Cardiac muscle cell (in vitro differentiated cells and primary cell): ENCODE measurements at regions not wholly inside any gene's neighbourhood (a gene's known extent, or its start where the extent isn't known, plus 50 kb on each side); places are given as distances from the start of the nearest gene placed in this dataset.

Experiments used
- DNase-seq, 2 donors: peaks; one replicate each; pipeline versions ENCODE4 v3.0.0 to v3.0.0-alpha.2; 2010 to 2017; ENCODE audit warnings: low read depth in 1 of 2, low spot score in 1 of 2
- H3K27ac ChIP-seq: fragments of 200-600 bp; sonication (generic); 2 replicates; pipeline ENCODE4 v1.5.1; 2016
- H3K27me3 ChIP-seq: fragments of 200-600 bp; sonication (generic); 2 replicates; pipeline ENCODE4 v1.6.0; 2016; ENCODE audit warnings: control low read depth
- H3K36me3 ChIP-seq: fragments of 200-600 bp; sonication (generic); 2 replicates; pipeline ENCODE4 v1.5.1; 2016; ENCODE audit warnings: control low read depth
- H3K4me1 ChIP-seq: fragments of 200-600 bp; sonication (generic); 2 replicates; pipeline ENCODE4 v1.8.1; 2017; ENCODE audit warnings: low read depth, mild to moderate bottlenecking, mixed run types
- H3K4me3 ChIP-seq: fragments of 200-600 bp; sonication (generic); 2 replicates; pipeline ENCODE4 v1.5.1; 2016; ENCODE audit warnings: mild to moderate bottlenecking
- H3K9me3 ChIP-seq: fragments of 200-600 bp; sonication (generic); 2 replicates; pipeline ENCODE4 v1.5.1; 2017; ENCODE audit warnings: low read depth, mild to moderate bottlenecking, control low read depth
- CTCF ChIP-seq: IDR thresholded peaks from 2 replicates; pipeline ENCODE4 v1.5.1; 2012; ENCODE audit warnings: low read depth, mild to moderate bottlenecking, low read length

DNA sequence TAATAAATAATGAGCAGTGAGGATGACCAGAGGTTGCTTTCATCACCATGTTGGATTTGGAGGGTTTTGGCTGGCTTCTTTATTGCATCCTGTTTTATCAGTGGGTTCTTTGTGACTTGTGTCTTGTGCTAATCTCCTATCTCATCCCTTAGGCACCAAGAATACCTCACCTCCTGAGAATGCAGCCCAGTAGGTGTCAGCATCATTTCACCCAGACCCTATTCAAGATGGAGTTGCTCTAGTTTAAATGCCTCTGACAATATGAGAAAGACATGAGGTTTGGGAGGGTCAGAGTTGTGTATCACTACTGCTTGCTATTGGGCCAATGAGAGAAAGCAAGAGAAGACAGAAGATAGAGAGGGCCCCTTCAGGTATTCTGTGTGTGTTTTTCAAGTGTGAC is 592.2 kb downstream of the ETNK1 start:
- no peak for DNase-seq
- Histone ChIP-seq H3K4me1 (no peaks in the 10 kb centered on the region), H3K27ac (no peak overlapping the region), H3K4me3 (no peak overlapping the region), H3K9me3 (no peaks in the 10 kb centered on the region), H3K36me3 (no peaks in the 10 kb centered on the region), H3K27me3 (no peaks in the 10 kb centered on the region)
- no peak for TF ChIP-seq CTCF

- H3K9me3 ChIP-seq = no peaks in the 10 kb centered on the region
- peaks cover 3% of the 10 kb centered on the region for H3K4me1 ChIP-seq
- H3K27me3 ChIP-seq = no peaks in the 10 kb centered on the region
- no peaks in the 10 kb centered on the region for H3K36me3 ChIP-seq
- DNase-seq = no peak
- H3K27ac ChIP-seq = no peak overlapping the region
- H3K4me3 ChIP-seq = no peak overlapping the region
- TF ChIP-seq CTCF = no peak
Observed at GRCh38 chr12:23217667-23218066, 592.7 kb downstream of the ETNK1 start.

GRCh38 chr12:23221066-23221465 is 596.1 kb downstream of the ETNK1 start:
- Histone ChIP-seq H3K27ac (no peak overlapping the region), H3K4me1 (peaks cover 9% of the 10 kb centered on the region), H3K4me3 (no peak overlapping the region), H3K9me3 (no peaks in the 10 kb centered on the region), H3K27me3 (no peaks in the 10 kb centered on the region), H3K36me3 (no peaks in the 10 kb centered on the region)
- no peak for TF ChIP-seq CTCF
- DNase-seq = no peak

DNA sequence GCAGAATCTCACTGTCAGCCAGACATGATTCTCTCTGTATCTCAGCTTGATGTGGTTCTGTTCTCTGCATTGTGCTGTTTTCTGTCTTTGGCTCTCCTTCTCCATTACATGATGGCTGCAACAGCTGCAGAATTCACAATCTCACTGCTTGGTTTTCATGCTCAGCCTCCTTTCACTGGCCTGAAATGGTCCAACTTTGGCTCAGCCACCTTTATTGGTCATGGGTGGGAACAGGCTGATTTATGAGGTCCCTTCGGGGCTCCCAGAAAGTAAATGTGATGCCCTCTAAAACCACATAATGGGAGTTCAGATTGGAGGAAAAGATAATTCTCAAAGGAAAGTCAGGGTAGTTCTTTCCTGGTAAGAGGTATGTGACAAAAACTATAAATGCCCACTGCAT is 597.0 kb downstream of the ETNK1 start:
- Histone ChIP-seq H3K9me3 (no peaks in the 10 kb centered on the region), H3K36me3 (no peaks in the 10 kb centered on the region)

GRCh38 chr12:23222801-23223200 is 597.8 kb downstream of the ETNK1 start:
- Histone ChIP-seq H3K27me3 (no peaks in the 10 kb centered on the region), H3K4me1 (peaks cover 9% of the 10 kb centered on the region), H3K4me3 (no peak overlapping the region), H3K36me3 (no peaks in the 10 kb centered on the region), H3K9me3 (no peaks in the 10 kb centered on the region), H3K27ac (no peak overlapping the region)
- no peak for TF ChIP-seq CTCF
- no peak for DNase-seq

More for the DNA sequence above, 597.0 kb downstream of the ETNK1 start:
- Histone ChIP-seq H3K4me1 (peaks cover 9% of the 10 kb centered on the region), H3K4me3 (no peak overlapping the region), H3K27ac (no peak overlapping the region), H3K27me3 (no peaks in the 10 kb centered on the region)
- DNase-seq = no peak
- no peak for TF ChIP-seq CTCF

DNA sequence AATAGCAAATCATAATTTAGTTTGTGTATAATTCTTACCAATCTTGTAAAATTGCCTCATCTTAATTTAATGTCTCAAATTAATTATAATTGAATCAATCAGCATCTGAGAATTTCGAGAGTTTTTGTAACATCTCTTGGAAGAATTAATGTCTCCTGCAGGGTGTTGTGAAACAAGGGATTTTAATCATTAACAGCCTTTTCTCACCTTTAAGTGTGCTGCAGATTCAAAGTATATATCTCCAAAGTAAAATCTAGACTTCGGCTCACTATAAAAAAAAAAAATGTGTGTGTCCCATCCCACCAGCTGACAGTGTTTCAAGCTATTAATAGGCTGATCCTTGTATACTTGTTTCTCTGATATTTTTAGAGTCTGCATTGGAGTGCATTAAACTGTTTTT is 603.1 kb downstream of the ETNK1 start:
- H3K27me3 ChIP-seq = no peaks in the 10 kb centered on the region

More for the DNA sequence above, 603.1 kb downstream of the ETNK1 start:
- peaks cover 11% of the 10 kb centered on the region for H3K4me1 ChIP-seq
- no peaks in the 10 kb centered on the region for H3K9me3 ChIP-seq
- no peaks in the 10 kb centered on the region for H3K36me3 ChIP-seq
- H3K4me3 ChIP-seq = no peak overlapping the region
- no peak overlapping the region for H3K27ac ChIP-seq
- no peak for DNase-seq
- no peak for TF ChIP-seq CTCF
